ENCODE measurements at regions not wholly inside any gene's neighbourhood (a gene's known extent, or its start where the extent isn't known, plus 50 kb on each side); places are given as distances from the start of the nearest gene placed in this dataset.

DNA sequence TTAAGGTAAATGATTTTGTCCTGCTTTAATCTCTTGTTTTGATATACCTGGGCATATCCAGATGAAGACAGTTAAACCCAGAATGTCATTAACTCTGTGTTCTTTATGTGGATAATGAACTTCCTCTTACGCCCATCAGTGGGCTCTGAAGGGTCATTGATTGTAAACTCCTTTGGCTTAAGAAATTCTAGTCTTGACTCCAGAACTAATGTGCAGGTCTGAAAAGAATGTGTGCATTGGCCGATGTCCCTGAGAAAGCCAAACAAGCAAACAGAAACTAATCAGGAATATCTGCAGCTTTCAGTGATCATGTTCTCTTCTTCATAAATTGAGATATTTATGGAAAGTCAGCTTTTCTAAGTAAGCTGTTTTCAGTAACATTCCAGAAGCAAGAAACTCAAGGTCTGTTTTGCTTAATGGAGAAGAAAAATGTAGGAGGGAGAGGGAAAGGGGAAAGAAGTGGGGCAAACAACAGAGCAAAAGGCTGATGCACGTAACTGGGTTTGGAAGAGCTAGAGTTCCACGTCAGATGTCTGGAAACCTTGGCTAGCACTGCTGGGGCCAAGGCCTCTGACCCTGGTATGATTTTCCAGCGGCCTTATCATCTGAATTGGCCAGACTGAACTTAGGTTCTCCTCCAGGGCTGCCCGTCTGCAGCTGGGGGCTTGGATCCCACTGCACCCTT, 61.3 kb upstream of the FHL2 start (continued):
- TF ChIP-seq SMC3 (IDR thresholded peaks at IDR 0.05; ENCODE audit: low read depth, low read length) = no peak

DNA sequence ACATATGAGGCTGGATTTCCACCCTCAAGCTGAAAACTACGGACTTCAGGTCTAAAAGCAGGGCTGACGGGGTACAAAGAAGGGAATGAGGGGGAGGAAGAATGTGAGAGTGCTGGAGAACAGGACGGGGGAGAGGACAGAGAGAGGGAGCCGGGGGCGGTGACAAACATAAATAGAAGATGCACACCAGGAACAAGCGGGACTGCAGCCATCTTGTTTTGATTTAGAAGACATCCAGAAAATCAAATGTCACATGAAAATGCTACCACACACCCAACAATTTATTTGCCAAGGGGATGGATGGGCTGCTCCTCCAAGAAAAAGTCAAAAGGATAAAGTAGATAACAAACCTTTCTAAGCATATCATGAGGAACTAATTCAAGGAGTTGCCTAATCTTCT, 59.2 kb upstream of the FHL2 start:
- H3K23ac ChIP-seq (ENCODE audit: low read depth, low read length) = no peak overlapping the region
- H3K56ac ChIP-seq (ENCODE audit: extremely low read depth, insufficient read depth, low read length) = no peak overlapping the region
- H2BK5ac ChIP-seq (ENCODE audit: low read depth, low read length, poor library complexity, severe bottlenecking) = no peak overlapping the region
- H2BK20ac ChIP-seq (ENCODE audit: low read depth, low read length) = no peak overlapping the region
- H3K9me1 ChIP-seq (ENCODE audit: insufficient read depth, low read length) = peaks cover 3% of the 10 kb centered on the region; the same call in 1 of the 2 replicates
- no peaks in the 10 kb centered on the region for H4K20me1 ChIP-seq (ENCODE audit: insufficient read depth, low read length)
- POLR2A ChIA-PET (ENCODE audit: unreplicated experiment) = no interaction called here
- H2AK5ac ChIP-seq (ENCODE audit: low read depth, low read length) = no peak overlapping the region
- H3K14ac ChIP-seq (replicated peaks; ENCODE audit: low read depth, low read length) = no peak overlapping the region
- H3K27me3 ChIP-seq (ENCODE audit: control insufficient read depth, insufficient read depth, low read length) = peaks cover 41% of the 10 kb centered on the region
- H4K5ac ChIP-seq (ENCODE audit: low read depth, low read length) = no peak overlapping the region
- H2BK15ac ChIP-seq (ENCODE audit: low read depth, low read length) = no peak overlapping the region
- no peak overlapping the region for H2AFZ ChIP-seq (replicated peaks; ENCODE audit: low read length, poor library complexity)
- TF ChIP-seq, protein P1, sequence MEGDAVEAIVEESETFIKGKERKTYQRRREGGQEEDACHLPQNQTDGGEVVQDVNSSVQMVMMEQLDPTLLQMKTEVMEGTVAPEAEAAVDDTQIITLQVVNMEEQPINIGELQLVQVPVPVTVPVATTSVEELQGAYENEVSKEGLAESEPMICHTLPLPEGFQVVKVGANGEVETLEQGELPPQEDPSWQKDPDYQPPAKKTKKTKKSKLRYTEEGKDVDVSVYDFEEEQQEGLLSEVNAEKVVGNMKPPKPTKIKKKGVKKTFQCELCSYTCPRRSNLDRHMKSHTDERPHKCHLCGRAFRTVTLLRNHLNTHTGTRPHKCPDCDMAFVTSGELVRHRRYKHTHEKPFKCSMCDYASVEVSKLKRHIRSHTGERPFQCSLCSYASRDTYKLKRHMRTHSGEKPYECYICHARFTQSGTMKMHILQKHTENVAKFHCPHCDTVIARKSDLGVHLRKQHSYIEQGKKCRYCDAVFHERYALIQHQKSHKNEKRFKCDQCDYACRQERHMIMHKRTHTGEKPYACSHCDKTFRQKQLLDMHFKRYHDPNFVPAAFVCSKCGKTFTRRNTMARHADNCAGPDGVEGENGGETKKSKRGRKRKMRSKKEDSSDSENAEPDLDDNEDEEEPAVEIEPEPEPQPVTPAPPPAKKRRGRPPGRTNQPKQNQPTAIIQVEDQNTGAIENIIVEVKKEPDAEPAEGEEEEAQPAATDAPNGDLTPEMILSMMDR (conservative IDR thresholded peaks at IDR 0.05; ENCODE audit: low read depth, low read length) = no peak
- TF ChIP-seq FOS (IDR thresholded peaks at IDR 0.05; ENCODE audit: low read depth, low read length) (no peak), CEBPB (IDR thresholded peaks at IDR 0.05; ENCODE audit: low read depth, low read length) (no peak), CHD1 (IDR thresholded peaks at IDR 0.05; ENCODE audit: low read depth, low read length) (no peak), RFX5 (IDR thresholded peaks at IDR 0.05; ENCODE audit: low read depth, low read length) (no peak), NFE2L2 (IDR thresholded peaks at IDR 0.05; ENCODE audit: low read depth, low read length) (no peak), BHLHE40 (IDR thresholded peaks at IDR 0.05; ENCODE audit: low read depth, low read length) (no peak)
- TF ChIP-seq, protein P2, sequence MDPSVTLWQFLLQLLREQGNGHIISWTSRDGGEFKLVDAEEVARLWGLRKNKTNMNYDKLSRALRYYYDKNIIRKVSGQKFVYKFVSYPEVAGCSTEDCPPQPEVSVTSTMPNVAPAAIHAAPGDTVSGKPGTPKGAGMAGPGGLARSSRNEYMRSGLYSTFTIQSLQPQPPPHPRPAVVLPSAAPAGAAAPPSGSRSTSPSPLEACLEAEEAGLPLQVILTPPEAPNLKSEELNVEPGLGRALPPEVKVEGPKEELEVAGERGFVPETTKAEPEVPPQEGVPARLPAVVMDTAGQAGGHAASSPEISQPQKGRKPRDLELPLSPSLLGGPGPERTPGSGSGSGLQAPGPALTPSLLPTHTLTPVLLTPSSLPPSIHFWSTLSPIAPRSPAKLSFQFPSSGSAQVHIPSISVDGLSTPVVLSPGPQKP (IDR thresholded peaks at IDR 0.05; ENCODE audit: borderline replicate concordance, low read depth, low read length) = no peak
- H3K4ac ChIP-seq (ENCODE audit: low read depth, low read length) = no peak overlapping the region
- H3K79me1 ChIP-seq (ENCODE audit: low read depth in 1 of 2, low read length in 2 of 2) = no peaks in the 10 kb centered on the region
- H3K36me3 ChIP-seq (ENCODE audit: control insufficient read depth, insufficient read depth, low read length) = no peaks in the 10 kb centered on the region
- no peaks in the 10 kb centered on the region; the same call in 1 of the 2 replicates for H3K9me3 ChIP-seq (ENCODE audit: control insufficient read depth, insufficient read depth, low read length)
- no peak overlapping the region for H3K9ac ChIP-seq (ENCODE audit: low read depth, low read length)
- no peak overlapping the region for H4K91ac ChIP-seq (ENCODE audit: insufficient read depth, low read depth, low read length)
- CTCF ChIA-PET = no interaction called here
- H3K4me1 ChIP-seq (ENCODE audit: control insufficient read depth, insufficient read depth, low read length) = peaks cover 14% of the 10 kb centered on the region
- H3K4me2 ChIP-seq (ENCODE audit: low read depth, low read length) = no peak overlapping the region
- 100% methylated on average over 2 of the region's 6 CpGs; no CpG with 5 or more reads in 1 of the 2 experiments for WGBS, 2 experiments (ENCODE audit: extremely low coverage in 2 of 2, insufficient read length in 1 of 2)
- no peak overlapping the region for H2AK9ac ChIP-seq (replicated peaks; ENCODE audit: low read depth, low read length, poor library complexity)
- H2BK120ac ChIP-seq (ENCODE audit: low read depth, low read length) = no peak overlapping the region
- dilution Hi-C loops (cut with HindIII; ENCODE audit: low sequenced_read_pairs, unreplicated experiment) = no loop called here
- ATAC-seq (ENCODE audit: low read depth) = no peak
- H3K4me3 ChIP-seq (ENCODE audit: insufficient read depth, low read depth, low read length) = no peak overlapping the region
- no peak overlapping the region for H4K8ac ChIP-seq (ENCODE audit: low read depth in 2 of 2, low read length in 2 of 2)
- intact Hi-C loops (cut with micrococcal nuclease) = no loop called here
- no TSS peak for BruUV-seq (replicated peaks)
- no peak for DNase-seq
- in situ Hi-C loops (cut with MboI; ENCODE audit: low sequenced_read_pairs) = no loop called here
- no peak overlapping the region for H3K27ac ChIP-seq (ENCODE audit: insufficient read depth, low read length)
- H3K18ac ChIP-seq (ENCODE audit: low read depth, low read length) = no peak overlapping the region
